Loucy (cell line): ENCODE measurements at regions not wholly inside any gene's neighbourhood (a gene's known extent, or its start where the extent isn't known, plus 50 kb on each side); places are given as distances from the start of the nearest gene placed in this dataset.

Source experiments
- EZH2phosphoT487 ChIP-seq: fragments of 200-600 bp; IDR thresholded peaks from 2 replicates; pipeline ENCODE4 v1.6.1; 2018; ENCODE audit warnings: antibody characterized with exemption, mild to moderate bottlenecking, moderate library complexity, borderline replicate concordance
- TF ChIP-seq, protein P1 (sequence below): fragments of 200-600 bp; sonication (generic); conservative IDR thresholded peaks from 2 replicates; pipeline ENCODE4 v1.5.1; 2014; ENCODE audit warnings: mild to moderate bottlenecking, antibody characterized with exemption, low read length

DNA sequence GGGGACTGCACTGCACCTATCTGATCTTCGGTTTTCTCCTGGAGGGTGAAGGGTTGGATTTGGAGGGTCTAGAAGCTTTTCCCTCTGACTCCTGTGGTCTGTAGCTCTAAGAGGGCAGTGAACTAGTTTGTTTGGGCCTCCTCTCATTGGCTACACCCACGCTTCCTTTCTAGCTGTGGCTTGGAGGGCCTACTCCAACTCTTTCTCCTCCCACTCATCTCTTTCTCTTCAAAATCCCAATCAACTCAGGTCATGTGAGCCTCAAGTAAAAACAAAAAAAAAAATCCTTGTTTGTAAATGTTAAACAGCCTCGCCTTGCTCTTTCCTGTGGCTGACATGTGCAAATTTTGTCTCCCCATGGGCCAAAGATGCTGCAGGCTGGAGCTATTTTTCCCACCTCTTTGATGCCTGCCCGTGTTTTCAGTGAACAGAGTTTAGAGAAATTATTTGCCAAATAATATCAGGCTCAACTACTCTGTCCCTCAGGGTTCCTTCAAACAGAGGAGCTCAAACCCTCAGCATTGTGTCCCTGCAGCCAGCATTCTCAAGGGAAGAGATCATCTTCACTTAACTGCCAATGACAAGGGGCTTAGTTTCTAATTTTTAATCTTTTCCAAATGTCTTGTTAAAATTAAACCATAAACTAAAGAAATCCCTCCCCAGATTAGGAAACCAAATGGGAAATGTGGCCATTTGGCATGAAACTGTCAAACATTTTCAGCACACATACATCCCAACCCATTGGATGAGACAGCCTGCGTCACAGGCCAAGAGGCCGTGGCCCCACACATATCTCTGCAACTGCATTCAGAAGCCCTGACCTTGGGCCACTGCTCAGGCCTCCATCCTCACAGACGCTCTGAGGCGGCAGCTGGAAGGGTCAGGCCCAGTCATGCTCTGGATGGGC, 114.8 kb upstream of the THBS1 start:
- TF ChIP-seq, protein P1, sequence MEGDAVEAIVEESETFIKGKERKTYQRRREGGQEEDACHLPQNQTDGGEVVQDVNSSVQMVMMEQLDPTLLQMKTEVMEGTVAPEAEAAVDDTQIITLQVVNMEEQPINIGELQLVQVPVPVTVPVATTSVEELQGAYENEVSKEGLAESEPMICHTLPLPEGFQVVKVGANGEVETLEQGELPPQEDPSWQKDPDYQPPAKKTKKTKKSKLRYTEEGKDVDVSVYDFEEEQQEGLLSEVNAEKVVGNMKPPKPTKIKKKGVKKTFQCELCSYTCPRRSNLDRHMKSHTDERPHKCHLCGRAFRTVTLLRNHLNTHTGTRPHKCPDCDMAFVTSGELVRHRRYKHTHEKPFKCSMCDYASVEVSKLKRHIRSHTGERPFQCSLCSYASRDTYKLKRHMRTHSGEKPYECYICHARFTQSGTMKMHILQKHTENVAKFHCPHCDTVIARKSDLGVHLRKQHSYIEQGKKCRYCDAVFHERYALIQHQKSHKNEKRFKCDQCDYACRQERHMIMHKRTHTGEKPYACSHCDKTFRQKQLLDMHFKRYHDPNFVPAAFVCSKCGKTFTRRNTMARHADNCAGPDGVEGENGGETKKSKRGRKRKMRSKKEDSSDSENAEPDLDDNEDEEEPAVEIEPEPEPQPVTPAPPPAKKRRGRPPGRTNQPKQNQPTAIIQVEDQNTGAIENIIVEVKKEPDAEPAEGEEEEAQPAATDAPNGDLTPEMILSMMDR: no peak
- no peak for TF ChIP-seq EZH2phosphoT487
